T-cell (primary cell): ENCODE measurements at regions not wholly inside any gene's neighbourhood (a gene's known extent, or its start where the extent isn't known, plus 50 kb on each side); places are given as distances from the start of the nearest gene placed in this dataset.

Experiments
- ATAC-seq, 4 experiments: fragments of 200-7000 bp in 3 of 4; fragments of 150-1000 bp in 1 of 4; cut with Tn5 transposase; replicated peaks in 1 of 4; 1 replicate in 3 of 4; 2 replicates in 1 of 4; pipeline ENCODE4 v1.10.0; 2021; ENCODE audit warnings: moderate library complexity in 3 of 4, mild to moderate bottlenecking in 2 of 4, moderate number of reproducible peaks in 1 of 4
- CTCF ChIA-PET, 2 donors: fragments of 300-600 bp; sonication (Branson Sonifier 250); formaldehyde crosslinking; loops; one replicate each; lab custom pipeline; 2022; ENCODE audit warnings: antibody characterized with exemption in 2 of 2; lab: Charles Lee
- POLR2A ChIA-PET, 2 donors: fragments of 300-600 bp; sonication (Branson Sonifier 250); formaldehyde crosslinking; loops; one replicate each; lab custom pipeline; 2022; ENCODE audit warnings: antibody characterized with exemption in 2 of 2; lab: Charles Lee
- DNase-seq, 35 experiments: peaks; one replicate each; pipeline versions ENCODE4 v3.0.0 to v3.0.0-alpha.2; 2013 to 2023
- H3K27ac ChIP-seq: one replicate; pipeline ENCODE4 v1.5.1; 2013; ENCODE audit warnings: low read length
- H3K27me3 ChIP-seq, 2 experiments: replicated peaks in 1 of 2; 1 replicate in 1 of 2; 2 replicates in 1 of 2; pipeline versions ENCODE4 v1.6.1 to v1.7.0; 2013; ENCODE audit warnings: low read length in 1 of 2, mixed read lengths in 1 of 2; ENCODE audit not compliant: control insufficient read depth in 2 of 2, insufficient read depth in 2 of 2; ENCODE audit errors: extremely low read depth in 1 of 2
- H3K36me3 ChIP-seq, 2 donors: 1 replicate in 1 of 2; 2 replicates in 1 of 2; pipeline versions ENCODE4 v1.6.1 to v1.7.0; 2013; ENCODE audit warnings: low read length in 1 of 2; ENCODE audit not compliant: control insufficient read depth in 2 of 2, insufficient read depth in 1 of 2; ENCODE audit errors: extremely low read depth in 1 of 2
- H3K4me1 ChIP-seq, 2 experiments: 1 replicate in 1 of 2; 2 replicates in 1 of 2; pipeline versions ENCODE4 v1.6.1 to v1.7.0; 2013; ENCODE audit warnings: low read length in 2 of 2, mixed read lengths in 1 of 2; ENCODE audit not compliant: insufficient read depth in 2 of 2, control insufficient read depth in 1 of 2; ENCODE audit errors: extremely low read depth in 1 of 2
- H3K4me3 ChIP-seq, 2 donors: 1 replicate in 1 of 2; 2 replicates in 1 of 2; pipeline versions ENCODE4 v1.5.1 to v1.7.0; 2013; ENCODE audit warnings: mild to moderate bottlenecking in 2 of 2, low read length in 1 of 2, moderate library complexity in 1 of 2; ENCODE audit not compliant: control insufficient read depth in 1 of 2; ENCODE audit errors: extremely low read depth in 1 of 2
- H3K9me3 ChIP-seq: 2 replicates; pipeline ENCODE4 v1.7.0; 2013
- H3K27ac Mint-ChIP-seq, 2 donors: one replicate each; pipeline ENCODE4 v1.8.0; 2020 to 2021; ENCODE audit warnings: mild to moderate bottlenecking in 2 of 2, mixed read lengths in 2 of 2
- H3K27me3 Mint-ChIP-seq, 2 donors: one replicate each; pipeline ENCODE4 v1.8.0; 2021 to 2022; ENCODE audit warnings: mixed read lengths in 2 of 2
- H3K36me3 Mint-ChIP-seq: one replicate; pipeline ENCODE4 v1.8.0; 2021; ENCODE audit warnings: mixed read lengths
- H3K4me1 Mint-ChIP-seq, 3 donors: one replicate each; pipeline ENCODE4 v1.8.0; 2020 to 2022; ENCODE audit warnings: mixed read lengths in 3 of 3, mild to moderate bottlenecking in 1 of 3
- H3K4me3 Mint-ChIP-seq, 3 donors: one replicate each; pipeline ENCODE4 v1.8.0; 2020 to 2022; ENCODE audit warnings: mild to moderate bottlenecking in 3 of 3, mixed read lengths in 3 of 3, moderate library complexity in 3 of 3
- H3K9me3 Mint-ChIP-seq, 3 donors: one replicate each; pipeline ENCODE4 v1.8.0; 2020 to 2022; ENCODE audit warnings: mixed read lengths in 3 of 3
- WGBS: methylation state at CpG from one replicate; pipeline ENCODE4 v1.1.5; 2013; ENCODE audit warnings: missing lambda C conversion rate; ENCODE audit not compliant: insufficient coverage; 5-methylcytosine and 5-hydroxymethylcytosine counted together

- no peak for ATAC-seq
- Mint-ChIP-seq H3K36me3 (no peaks in the 10 kb centered on the region), H3K27me3 (no peaks in the 10 kb centered on the region), H3K4me1 (no peaks in the 10 kb centered on the region), H3K9me3 (peaks cover 4 to 11% (median 8%) of the 10 kb centered on the region in 3 donors), H3K27ac (no peak overlapping the region), H3K4me3 (no peak overlapping the region)
- ChIA-PET CTCF (no interaction called here), POLR2A (no interaction called here)
- Histone ChIP-seq H3K4me3 (no peak overlapping the region), H3K9me3 (no peaks in the 10 kb centered on the region), H3K36me3 (no peaks in the 10 kb centered on the region), H3K27me3 (peaks cover 0 to 4% of the 10 kb centered on the region in 2 experiments), H3K4me1 (no peaks in the 10 kb centered on the region), H3K27ac (no peak overlapping the region)
- 100% methylated on average over 1 of the region's 2 CpGs for WGBS
- DNase-seq, result no peak
Measured at GRCh38 chr2:128805918-128806317, 487.2 kb upstream of the HS6ST1 start.

DNA sequence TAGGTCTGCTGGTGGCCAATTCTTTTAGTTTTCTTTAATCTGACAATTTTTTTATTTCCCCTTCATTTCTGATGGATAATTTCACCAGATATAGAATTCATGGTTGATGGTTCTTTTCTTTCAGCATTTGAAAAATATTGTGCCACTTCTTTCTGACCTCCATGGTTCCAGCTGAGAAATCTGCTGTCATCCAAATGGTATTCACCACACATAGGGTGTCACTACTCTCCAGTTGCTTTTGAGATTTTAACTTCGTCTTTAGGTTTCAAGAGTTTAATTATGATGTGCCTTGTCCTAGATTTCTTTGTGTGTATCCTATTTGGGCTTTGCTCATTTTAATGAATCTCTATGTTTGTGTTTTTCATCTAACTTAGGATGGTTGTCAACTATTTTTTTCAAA, 488.6 kb upstream of the HS6ST1 start:
- POLR2A ChIA-PET, result interaction anchor here in 1 of 2 donors (0.7 kb wide), 1 partner anchor 925 kb away, joined by 4 read pairs; no protein-coding TSS in a partner anchor

GRCh38 chr2:128808462-128809258, 490.0 kb upstream of the HS6ST1 start:
- Histone ChIP-seq H3K27me3 (peaks cover 0 to 15% of the 10 kb centered on the region in 2 experiments), H3K27ac (no peak overlapping the region), H3K36me3 (no peaks in the 10 kb centered on the region), H3K9me3 (no peaks in the 10 kb centered on the region), H3K4me1 (no peaks in the 10 kb centered on the region), H3K4me3 (no peak overlapping the region)
- H3K9me3 Mint-ChIP-seq, result peaks cover 4 to 11% (median 8%) of the 10 kb centered on the region in 3 donors
- WGBS, result 82% methylated on average over 2 of the region's 5 CpGs
- H3K4me1 Mint-ChIP-seq, result no peaks in the 10 kb centered on the region
- no peaks in the 10 kb centered on the region for H3K36me3 Mint-ChIP-seq
- H3K27ac Mint-ChIP-seq, result no peak overlapping the region
- no peak for ATAC-seq
- peaks cover 0 to 6% of the 10 kb centered on the region in 2 donors for H3K27me3 Mint-ChIP-seq
- ChIA-PET POLR2A (no interaction called here), CTCF (no interaction called here)
- DNase-seq, result no peak
- H3K4me3 Mint-ChIP-seq, result no peak overlapping the region

More for the DNA sequence above, 488.6 kb upstream of the HS6ST1 start:
- H3K9me3 ChIP-seq, result no peaks in the 10 kb centered on the region
- H3K4me1 ChIP-seq, result no peaks in the 10 kb centered on the region
- no peaks in the 10 kb centered on the region for H3K36me3 ChIP-seq
- CTCF ChIA-PET, result no interaction called here
- H3K27me3 ChIP-seq, result peaks cover 0 to 10% of the 10 kb centered on the region in 2 experiments
- no peaks in the 10 kb centered on the region for H3K36me3 Mint-ChIP-seq
- WGBS, result no CpG with 5 or more reads among the region's 1 CpG
- H3K9me3 Mint-ChIP-seq, result peaks cover 4 to 11% (median 8%) of the 10 kb centered on the region in 3 donors
- no peak for DNase-seq
- no peak for ATAC-seq
- H3K27me3 Mint-ChIP-seq, result peaks cover 0 to 2% of the 10 kb centered on the region in 2 donors
- H3K27ac ChIP-seq, result no peak overlapping the region
- H3K4me1 Mint-ChIP-seq, result no peaks in the 10 kb centered on the region
- no peak overlapping the region for H3K27ac Mint-ChIP-seq
- H3K4me3 ChIP-seq, result no peak overlapping the region
- no peak overlapping the region for H3K4me3 Mint-ChIP-seq

DNA sequence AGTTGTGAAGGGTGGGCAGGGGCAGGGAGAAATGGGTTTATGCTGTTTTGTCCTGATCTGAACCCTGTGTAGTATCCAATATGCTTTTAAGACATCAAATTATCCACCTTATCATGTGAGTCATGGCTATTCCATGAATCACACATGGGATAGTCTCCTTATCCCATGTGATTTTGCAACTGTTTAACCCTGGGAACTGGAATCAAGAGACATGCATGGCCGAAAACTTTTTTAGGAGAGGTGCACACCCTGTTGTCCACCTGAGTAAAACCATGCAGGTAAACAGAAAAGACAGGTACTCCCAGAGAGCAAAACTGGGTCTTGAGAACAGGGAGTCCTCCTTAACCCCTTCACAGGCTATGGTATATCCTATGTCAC, 490.6 kb upstream of the HS6ST1 start:
- no peaks in the 10 kb centered on the region for H3K4me1 ChIP-seq
- ChIA-PET POLR2A (no interaction called here), CTCF (no interaction called here)
- H3K27me3 ChIP-seq, result peaks cover 0 to 15% of the 10 kb centered on the region in 2 experiments
- H3K27me3 Mint-ChIP-seq, result peaks cover 0 to 9% of the 10 kb centered on the region in 2 donors
- H3K4me3 ChIP-seq, result no peak overlapping the region
- WGBS, result 100% methylated on average over 1 of the region's 1 CpG
- no peaks in the 10 kb centered on the region for H3K36me3 ChIP-seq
- H3K4me3 Mint-ChIP-seq, result no peak overlapping the region
- ATAC-seq, result no peak
- H3K27ac Mint-ChIP-seq, result no peak overlapping the region
- no peak for DNase-seq
- no peaks in the 10 kb centered on the region for H3K9me3 ChIP-seq
- H3K4me1 Mint-ChIP-seq, result no peaks in the 10 kb centered on the region
- no peaks in the 10 kb centered on the region for H3K36me3 Mint-ChIP-seq
- no peak overlapping the region for H3K27ac ChIP-seq
- H3K9me3 Mint-ChIP-seq, result peaks cover 4 to 11% (median 8%) of the 10 kb centered on the region in 3 donors

GRCh38 chr2:128809880-128810279, 491.2 kb upstream of the HS6ST1 start:
- Histone ChIP-seq H3K4me1 (no peaks in the 10 kb centered on the region), H3K27me3 (peaks cover 0 to 15% of the 10 kb centered on the region in 2 experiments), H3K36me3 (no peaks in the 10 kb centered on the region), H3K4me3 (no peak overlapping the region), H3K27ac (no peak overlapping the region), H3K9me3 (no peaks in the 10 kb centered on the region)
- H3K4me3 Mint-ChIP-seq, result no peak overlapping the region
- H3K36me3 Mint-ChIP-seq, result no peaks in the 10 kb centered on the region
- no peak overlapping the region for H3K27ac Mint-ChIP-seq
- ATAC-seq, result no peak
- peaks cover 4 to 11% (median 8%) of the 10 kb centered on the region in 3 donors for H3K9me3 Mint-ChIP-seq
- WGBS, result no CpG with 5 or more reads among the region's 3 CpGs
- POLR2A ChIA-PET, result no interaction called here
- DNase-seq, result no peak
- H3K4me1 Mint-ChIP-seq, result no peaks in the 10 kb centered on the region
- CTCF ChIA-PET, result no interaction called here
- peaks cover 0 to 9% of the 10 kb centered on the region in 2 donors for H3K27me3 Mint-ChIP-seq

DNA sequence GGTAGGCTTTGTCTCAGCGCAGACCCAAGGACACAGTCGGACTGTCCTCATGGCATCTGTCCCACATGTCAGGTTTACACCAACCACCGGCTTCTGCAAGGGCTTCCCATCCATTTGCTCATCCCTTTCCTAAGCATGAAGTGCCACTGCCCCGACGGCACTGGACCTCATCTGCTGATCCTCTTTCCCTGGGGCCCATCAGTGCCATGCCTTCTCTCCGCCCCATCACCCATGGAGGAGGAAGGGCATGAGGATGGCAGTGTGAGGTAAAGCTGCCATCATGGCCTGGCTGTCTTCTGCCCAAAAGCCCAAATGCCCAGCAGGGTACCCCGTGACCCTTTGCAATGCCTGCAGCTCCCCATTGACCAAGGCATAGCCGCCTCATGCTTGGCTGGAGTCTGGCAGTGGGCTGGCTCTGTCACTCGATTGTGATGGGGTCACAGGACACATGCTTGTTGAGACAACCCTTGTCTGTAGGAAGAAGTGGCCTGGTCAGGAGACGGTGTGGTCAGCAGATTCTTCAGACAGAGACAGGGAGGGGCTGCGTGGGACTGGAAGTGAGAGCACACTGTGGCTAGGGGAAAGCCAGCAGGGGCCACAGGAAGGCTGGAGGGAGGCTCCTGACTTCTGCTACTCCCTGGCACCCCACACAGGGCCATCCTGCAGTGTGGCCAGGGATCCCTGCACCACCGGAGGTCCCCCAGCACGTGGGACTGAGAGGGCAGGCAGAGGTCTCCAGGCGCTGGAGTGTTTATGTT, 493.7 kb upstream of the HS6ST1 start:
- H3K36me3 Mint-ChIP-seq, result no peaks in the 10 kb centered on the region
- no peaks in the 10 kb centered on the region for H3K4me1 Mint-ChIP-seq
- no peaks in the 10 kb centered on the region for H3K36me3 ChIP-seq
- POLR2A ChIA-PET, result no interaction called here
- H3K4me1 ChIP-seq, result no peaks in the 10 kb centered on the region
- H3K27me3 Mint-ChIP-seq, result peaks cover 0 to 9% of the 10 kb centered on the region in 2 donors
- CTCF ChIA-PET, result no interaction called here
- no peak overlapping the region for H3K4me3 ChIP-seq
- H3K27ac Mint-ChIP-seq, result no peak overlapping the region
- H3K27ac ChIP-seq, result no peak overlapping the region
- WGBS, result 81% methylated on average over 6 of the region's 14 CpGs
- H3K9me3 ChIP-seq, result no peaks in the 10 kb centered on the region
- H3K27me3 ChIP-seq, result peaks cover 0 to 15% of the 10 kb centered on the region in 2 experiments
- H3K4me3 Mint-ChIP-seq, result no peak overlapping the region
- no peak for DNase-seq
- H3K9me3 Mint-ChIP-seq, result peaks cover 4 to 10% (median 8%) of the 10 kb centered on the region in 3 donors
- no peak for ATAC-seq
